Neural crest cell (in vitro differentiated cells): ENCODE measurements at regions not wholly inside any gene's neighbourhood (a gene's known extent, or its start where the extent isn't known, plus 50 kb on each side); places are given as distances from the start of the nearest gene placed in this dataset.

Experiments used
- DNase-seq: peaks from one replicate; pipeline ENCODE4 v3.0.0; 2021; ENCODE audit warnings: low read depth, mixed read lengths, low spot score
- H3K27ac Mint-ChIP-seq: one replicate; pipeline ENCODE4 v1.8.0; 2021; ENCODE audit warnings: mild to moderate bottlenecking, mixed read lengths; ENCODE audit not compliant: unreplicated experiment
- H3K27me3 Mint-ChIP-seq: 2 replicates; pipeline ENCODE4 v1.8.0; 2021; ENCODE audit warnings: low read depth, mild to moderate bottlenecking, mixed read lengths
- H3K36me3 Mint-ChIP-seq: 2 replicates; pipeline ENCODE4 v1.8.0; 2021; ENCODE audit warnings: low read depth, mild to moderate bottlenecking, mixed read lengths
- H3K4me1 Mint-ChIP-seq: 2 replicates; pipeline ENCODE4 v1.8.0; 2021; ENCODE audit warnings: mixed read lengths
- H3K4me3 Mint-ChIP-seq: one replicate; pipeline ENCODE4 v1.8.0; 2021; ENCODE audit warnings: mild to moderate bottlenecking, mixed read lengths
- H3K9me3 Mint-ChIP-seq: 2 replicates; pipeline ENCODE4 v1.8.0; 2021; ENCODE audit warnings: mixed read lengths
- TF ChIP-seq, protein P1 (sequence below): fragments of 200-600 bp; sonication (generic); conservative IDR thresholded peaks from 2 replicates; pipeline ENCODE4 v1.5.0; 2021; ENCODE audit warnings: antibody characterized with exemption, mild to moderate bottlenecking

DNA sequence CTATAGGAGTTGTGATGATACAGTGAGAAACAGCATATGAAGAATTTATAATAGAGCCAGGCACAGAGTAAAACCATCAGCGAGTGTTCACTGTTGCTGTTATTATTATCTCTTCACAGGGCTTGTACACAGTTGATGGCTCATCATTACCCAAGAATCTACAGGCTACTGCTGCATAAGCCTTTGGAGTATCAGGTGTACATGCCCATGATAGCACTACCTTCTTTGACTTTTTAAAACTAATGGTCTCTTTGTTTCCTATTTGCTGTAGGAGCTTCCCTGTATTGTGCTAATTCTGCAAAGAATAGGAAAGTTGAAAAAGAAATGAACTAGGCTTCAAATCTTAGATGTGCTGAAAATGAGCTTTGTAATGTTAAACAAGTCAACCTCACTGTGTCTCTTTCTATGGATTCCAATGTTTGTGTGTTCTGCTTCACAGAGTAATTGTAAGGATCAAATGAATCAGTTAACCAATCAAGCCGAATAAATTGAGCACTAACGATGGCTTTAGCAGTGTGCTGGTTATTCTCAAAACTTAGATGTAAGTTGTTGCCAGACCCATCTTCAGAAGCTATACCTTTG is 138.8 kb downstream of the TUSC7 start:
- H3K27ac Mint-ChIP-seq = no peak overlapping the region
- H3K27me3 Mint-ChIP-seq = peaks cover 3% of the 10 kb centered on the region
- H3K9me3 Mint-ChIP-seq = peaks cover 11% of the 10 kb centered on the region
- no peak for DNase-seq
- H3K36me3 Mint-ChIP-seq = peaks cover 2% of the 10 kb centered on the region
- no peak overlapping the region for H3K4me3 Mint-ChIP-seq
- TF ChIP-seq, protein P1, sequence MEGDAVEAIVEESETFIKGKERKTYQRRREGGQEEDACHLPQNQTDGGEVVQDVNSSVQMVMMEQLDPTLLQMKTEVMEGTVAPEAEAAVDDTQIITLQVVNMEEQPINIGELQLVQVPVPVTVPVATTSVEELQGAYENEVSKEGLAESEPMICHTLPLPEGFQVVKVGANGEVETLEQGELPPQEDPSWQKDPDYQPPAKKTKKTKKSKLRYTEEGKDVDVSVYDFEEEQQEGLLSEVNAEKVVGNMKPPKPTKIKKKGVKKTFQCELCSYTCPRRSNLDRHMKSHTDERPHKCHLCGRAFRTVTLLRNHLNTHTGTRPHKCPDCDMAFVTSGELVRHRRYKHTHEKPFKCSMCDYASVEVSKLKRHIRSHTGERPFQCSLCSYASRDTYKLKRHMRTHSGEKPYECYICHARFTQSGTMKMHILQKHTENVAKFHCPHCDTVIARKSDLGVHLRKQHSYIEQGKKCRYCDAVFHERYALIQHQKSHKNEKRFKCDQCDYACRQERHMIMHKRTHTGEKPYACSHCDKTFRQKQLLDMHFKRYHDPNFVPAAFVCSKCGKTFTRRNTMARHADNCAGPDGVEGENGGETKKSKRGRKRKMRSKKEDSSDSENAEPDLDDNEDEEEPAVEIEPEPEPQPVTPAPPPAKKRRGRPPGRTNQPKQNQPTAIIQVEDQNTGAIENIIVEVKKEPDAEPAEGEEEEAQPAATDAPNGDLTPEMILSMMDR = no peak
- peaks cover 20% of the 10 kb centered on the region for H3K4me1 Mint-ChIP-seq

- Mint-ChIP-seq H3K36me3 (peaks cover 2% of the 10 kb centered on the region), H3K27ac (peak overlapping the region; percentile 53), H3K27me3 (peaks cover 3% of the 10 kb centered on the region), H3K9me3 (peaks cover 11% of the 10 kb centered on the region), H3K4me3 (no peak overlapping the region), H3K4me1 (peaks cover 19% of the 10 kb centered on the region)
- no peak for DNase-seq
- TF ChIP-seq, protein P1 = no peak
Measured at GRCh38 chr3:116849261-116849688, 139.7 kb downstream of the TUSC7 start.

GRCh38 chr3:116852803-116853202 is 143.2 kb downstream of the TUSC7 start:
- H3K36me3 Mint-ChIP-seq = no peaks in the 10 kb centered on the region
- no peaks in the 10 kb centered on the region for H3K27me3 Mint-ChIP-seq
- H3K9me3 Mint-ChIP-seq = peaks cover 5% of the 10 kb centered on the region
- H3K4me1 Mint-ChIP-seq = peaks cover 19% of the 10 kb centered on the region
- TF ChIP-seq, protein P1 = no peak
- H3K4me3 Mint-ChIP-seq = no peak overlapping the region
- no peak overlapping the region for H3K27ac Mint-ChIP-seq
- no peak for DNase-seq

DNA sequence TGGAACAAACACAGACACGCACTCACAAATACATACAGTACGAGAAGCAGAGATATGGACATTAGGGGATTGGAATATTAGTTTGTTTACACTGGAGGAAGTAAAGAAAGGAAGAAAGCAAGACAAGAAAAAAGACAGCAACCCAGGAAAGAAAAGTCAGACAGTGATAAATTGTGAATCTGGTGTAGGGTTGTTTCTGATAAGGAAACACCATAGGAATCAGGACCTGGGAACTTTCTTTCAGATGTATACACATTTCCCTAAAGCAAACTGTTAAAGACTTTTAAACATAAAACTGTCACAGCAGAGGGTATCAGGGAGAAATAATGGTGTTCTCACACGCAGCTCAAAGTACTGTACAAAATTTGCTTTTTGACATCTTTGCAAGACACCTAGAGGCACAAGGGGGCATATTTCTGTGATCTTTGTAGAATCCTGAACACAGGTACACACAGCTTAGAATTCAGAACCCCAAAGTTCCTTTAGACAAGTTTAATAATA is 153.7 kb downstream of the TUSC7 start:
- Mint-ChIP-seq H3K4me3 (no peak overlapping the region), H3K36me3 (no peaks in the 10 kb centered on the region), H3K27me3 (no peaks in the 10 kb centered on the region), H3K9me3 (no peaks in the 10 kb centered on the region), H3K27ac (no peak overlapping the region), H3K4me1 (no peaks in the 10 kb centered on the region)
- TF ChIP-seq, protein P1 = no peak
- DNase-seq = no peak

DNA sequence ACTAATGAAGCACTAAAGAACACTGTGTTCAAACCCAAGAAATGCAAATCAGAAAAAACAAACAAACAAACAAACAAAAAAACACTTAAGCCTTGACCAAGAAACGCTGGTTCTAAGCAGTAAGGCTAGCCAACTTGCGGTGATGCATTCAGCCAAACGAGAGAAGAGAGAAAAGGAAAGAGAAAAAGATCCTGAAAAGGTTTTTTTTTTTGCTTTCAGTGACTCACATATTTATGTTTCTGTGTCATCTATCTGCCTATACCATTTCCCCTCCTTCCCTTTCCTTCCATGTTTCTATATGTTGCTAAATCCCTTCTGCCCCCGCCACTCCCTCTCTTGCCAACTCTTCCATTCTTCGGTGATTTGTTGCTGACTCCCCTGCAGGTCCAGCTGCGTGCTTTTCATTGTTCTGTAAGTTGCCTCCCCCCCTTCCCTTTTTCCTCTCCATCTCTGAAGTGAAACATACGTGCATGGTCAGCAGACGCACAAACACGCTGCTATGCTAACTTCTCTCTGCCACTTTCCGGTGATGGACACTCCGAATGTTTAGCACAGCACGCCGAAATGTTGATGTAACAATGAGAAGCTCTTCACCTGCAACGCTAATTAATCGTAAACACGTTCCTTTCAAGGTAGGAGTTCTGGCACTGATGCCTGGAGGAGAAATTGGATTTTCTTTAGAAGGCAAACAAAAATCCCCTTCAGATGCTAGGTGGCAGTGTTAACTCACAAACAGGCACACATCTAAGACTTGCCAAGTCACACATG is 154.4 kb downstream of the TUSC7 start:
- peak; percentile 15 for DNase-seq
- Mint-ChIP-seq H3K36me3 (no peaks in the 10 kb centered on the region), H3K27me3 (no peaks in the 10 kb centered on the region), H3K27ac (no peak overlapping the region), H3K4me1 (no peaks in the 10 kb centered on the region), H3K9me3 (no peaks in the 10 kb centered on the region), H3K4me3 (no peak overlapping the region)
- TF ChIP-seq, protein P1 = peak; percentile 68
